ENCODE measurements at regions not wholly inside any gene's neighbourhood (a gene's known extent, or its start where the extent isn't known, plus 50 kb on each side); places are given as distances from the start of the nearest gene placed in this dataset.

- no peak for DNase-seq
Observed at GRCh38 chr2:120596990-120597594, 138.6 kb upstream of the GLI2 start.

DNA sequence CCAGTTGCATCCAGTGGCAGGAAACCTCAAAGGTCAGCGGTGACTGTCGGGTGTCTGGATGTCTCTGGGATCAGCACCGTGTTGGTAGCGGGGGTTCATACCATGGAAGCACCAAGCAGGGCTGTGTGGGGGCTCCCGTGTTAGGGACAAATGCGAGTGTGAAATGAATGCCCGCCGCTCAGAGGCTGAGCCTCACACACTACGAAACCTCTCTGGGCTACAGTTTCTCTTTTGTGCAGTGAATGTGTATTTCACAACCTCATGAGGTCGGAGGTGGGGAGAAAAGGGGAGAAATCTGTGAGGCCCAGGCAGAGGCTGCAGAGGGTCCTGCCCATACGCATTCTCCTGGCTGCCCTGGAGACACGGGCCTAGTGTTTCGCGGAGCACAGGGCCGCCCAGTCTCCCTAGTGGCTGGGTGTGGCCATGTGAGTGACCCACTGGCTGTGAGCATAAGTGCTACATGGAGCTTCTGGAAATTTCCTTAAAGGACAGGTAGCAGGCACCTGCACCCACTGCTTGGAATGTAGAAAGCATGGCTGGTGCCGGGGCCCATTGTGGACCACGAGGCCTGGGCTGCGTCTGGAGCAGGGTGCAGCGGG lies 138.0 kb upstream of the GLI2 start:
- no peak for DNase-seq

- DNase-seq: no peak
Observed at GRCh38 chr2:120598416-120598815, 137.3 kb upstream of the GLI2 start.

- DNase-seq: no peak
Observed at GRCh38 chr2:120599072-120599471, 136.6 kb upstream of the GLI2 start.

GRCh38 chr2:120599656-120600055 lies 136.0 kb upstream of the GLI2 start:
- no peak for DNase-seq

DNA sequence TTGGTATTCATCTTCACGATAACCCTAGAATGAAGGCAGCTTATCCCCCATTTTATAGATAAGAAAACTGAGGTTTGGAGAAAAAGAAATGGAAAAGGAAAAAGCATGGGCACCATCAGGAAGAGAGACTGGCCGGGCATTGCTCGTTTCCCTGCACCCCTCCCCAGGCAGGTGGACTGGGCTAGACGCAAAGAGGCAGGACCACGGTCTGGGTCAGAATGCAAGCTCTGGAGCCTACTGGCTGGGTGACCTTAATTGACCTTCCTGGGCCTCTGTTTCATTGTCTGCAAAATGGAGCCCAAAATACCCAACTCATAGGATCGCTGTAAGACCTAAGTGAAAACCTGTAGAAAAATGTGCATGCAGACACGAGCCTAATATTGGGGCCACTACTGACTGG lies 135.3 kb upstream of the GLI2 start:
- no peak for DNase-seq

DNA sequence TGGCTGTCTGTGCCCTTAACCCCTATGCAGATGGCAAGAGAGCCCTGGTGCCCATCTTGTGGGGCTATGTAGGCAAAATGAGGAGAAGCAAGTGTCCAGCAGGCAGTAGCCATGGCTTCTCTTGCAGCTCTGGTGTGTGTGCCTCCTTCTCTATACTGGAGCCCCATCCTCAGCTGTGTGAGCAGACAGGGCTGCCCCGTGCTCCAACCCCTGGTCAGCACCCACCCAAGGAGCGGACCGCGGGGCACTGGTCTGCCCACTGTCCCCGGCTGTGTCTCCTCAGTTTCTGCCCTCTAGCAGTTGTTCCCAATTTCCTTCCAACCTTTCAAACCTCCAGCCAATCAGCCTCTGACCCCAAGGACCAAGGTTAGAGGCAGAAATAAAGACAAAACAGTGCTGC lies 134.9 kb upstream of the GLI2 start:
- DNase-seq: no peak

DNA sequence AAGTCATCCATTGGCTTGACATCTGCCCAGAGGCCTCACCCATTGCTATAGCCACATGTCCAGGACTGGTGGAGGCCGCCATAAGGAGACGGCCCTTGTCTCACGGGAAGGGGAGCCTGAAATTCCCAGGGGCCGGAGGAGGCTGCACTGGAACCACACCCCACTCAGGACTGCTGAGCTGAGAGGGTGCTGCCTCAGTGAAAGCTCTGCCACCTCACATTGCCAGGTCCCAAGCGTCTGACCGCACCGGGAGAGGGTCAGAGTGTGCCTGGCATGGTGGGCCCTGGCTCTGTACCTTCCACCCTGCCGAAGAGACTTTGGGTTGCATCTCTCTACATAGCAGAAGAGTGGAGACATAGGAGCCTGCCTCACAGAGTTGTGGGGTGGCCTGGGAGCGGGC lies 134.1 kb upstream of the GLI2 start:
- DNase-seq: no peak

DNA sequence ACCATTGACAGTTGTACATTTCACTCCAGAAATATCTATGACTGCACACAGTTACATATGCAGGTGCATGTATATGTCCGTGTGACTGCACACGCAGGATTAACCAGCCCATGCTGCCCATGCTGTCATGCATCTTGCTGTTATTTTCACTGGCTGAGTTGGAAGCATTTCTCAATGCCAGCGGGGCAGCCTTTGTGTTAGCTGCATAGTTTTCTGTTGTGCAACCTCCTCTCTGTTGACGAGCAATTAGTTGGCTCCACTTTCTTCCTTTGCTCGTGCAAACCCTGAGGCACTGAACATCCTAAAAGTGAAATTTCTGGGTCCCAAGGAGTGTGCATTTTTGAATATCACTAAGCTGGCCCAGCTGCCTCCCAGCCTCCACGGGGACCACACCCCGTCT lies 133.4 kb upstream of the GLI2 start:
- no peak for DNase-seq

GRCh38 chr2:120604767-120605166 lies 130.9 kb upstream of the GLI2 start:
- DNase-seq: no peak

DNA sequence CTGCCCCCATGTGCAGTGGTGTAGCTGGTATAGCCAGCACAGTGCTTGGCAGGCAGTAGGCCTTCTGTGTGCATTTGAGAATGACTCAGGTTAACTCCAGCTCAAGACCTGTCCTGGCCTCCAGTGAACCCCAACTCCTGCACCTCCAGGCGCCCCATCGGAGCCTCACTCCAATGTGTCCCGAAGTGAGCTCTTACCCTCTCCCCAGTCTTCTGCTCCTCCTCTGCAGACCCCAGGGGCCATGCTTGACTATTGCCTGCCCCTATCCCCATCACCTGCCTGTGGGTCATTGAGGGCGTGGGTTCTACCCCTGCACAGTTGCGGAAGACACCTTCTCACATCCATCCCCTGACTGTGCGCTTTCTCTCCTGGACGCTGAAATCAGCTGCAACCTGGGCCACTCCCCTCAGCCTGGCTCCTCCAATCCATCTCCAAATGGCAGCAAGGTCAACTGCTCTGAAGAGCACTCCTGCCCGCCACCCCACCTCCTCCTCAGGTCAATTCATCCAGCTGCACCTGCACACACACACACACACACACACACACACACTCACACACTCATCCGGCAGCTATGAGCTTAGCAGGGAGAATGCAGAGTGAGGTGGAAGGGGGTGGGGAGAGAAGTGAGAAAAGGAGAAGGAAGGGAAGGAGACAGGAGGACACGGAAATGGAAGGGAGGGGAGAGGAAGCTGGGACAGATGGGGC lies 130.3 kb upstream of the GLI2 start:
- no peak for DNase-seq

DNA sequence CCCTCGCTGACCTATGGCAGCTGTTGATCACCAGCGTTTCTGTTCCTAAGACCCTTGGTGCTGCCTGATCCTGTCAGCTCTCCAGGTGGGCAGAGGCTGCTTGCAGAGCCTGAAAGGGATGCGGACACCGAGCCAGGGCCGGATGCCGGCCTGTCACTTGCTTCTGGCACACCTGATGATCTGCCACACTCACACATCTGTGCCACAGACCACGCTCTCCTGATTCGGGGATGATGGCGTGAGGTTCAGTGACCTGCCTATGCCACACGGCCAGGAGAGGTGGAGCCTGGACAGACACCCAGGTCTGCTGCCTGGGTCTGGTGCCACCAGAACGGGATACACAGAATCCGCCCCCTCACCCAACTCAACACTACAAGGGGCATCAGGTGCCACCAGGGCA lies 129.4 kb upstream of the GLI2 start:
- no peak for DNase-seq

GRCh38 chr2:120606931-120607330 lies 128.7 kb upstream of the GLI2 start:
- no peak for DNase-seq

GRCh38 chr2:120607506-120607905 lies 128.2 kb upstream of the GLI2 start:
- DNase-seq: no peak

GRCh38 chr2:120607996-120608395 lies 127.7 kb upstream of the GLI2 start:
- no peak for DNase-seq

- DNase-seq: no peak
Observed at GRCh38 chr2:120609826-120610395, 125.8 kb upstream of the GLI2 start.

DNA sequence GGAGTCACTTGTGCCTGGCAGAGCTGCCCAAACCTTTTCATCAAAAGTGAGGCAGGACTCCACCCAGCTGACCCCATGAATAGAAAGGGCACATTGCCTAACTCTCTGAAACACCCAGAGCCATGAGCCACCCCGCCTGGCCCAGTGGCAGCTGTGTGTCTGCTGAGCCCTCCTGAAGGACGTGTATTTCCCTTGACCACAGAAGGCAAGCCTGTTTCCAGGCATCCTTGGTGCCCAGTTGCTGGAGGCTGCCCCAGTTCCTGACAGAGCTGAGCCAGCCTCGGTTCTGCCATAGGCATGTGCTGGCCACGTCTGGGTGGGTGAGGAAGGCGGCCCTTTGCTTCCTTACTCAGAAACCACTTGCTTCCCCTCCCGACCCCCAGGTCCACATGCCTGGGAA lies 124.7 kb upstream of the GLI2 start:
- DNase-seq: no peak

GRCh38 chr2:120611961-120612360 lies 123.7 kb upstream of the GLI2 start:
- DNase-seq: no peak

- no peak for DNase-seq
Observed at GRCh38 chr2:120612471-120612870, 123.2 kb upstream of the GLI2 start.

DNA sequence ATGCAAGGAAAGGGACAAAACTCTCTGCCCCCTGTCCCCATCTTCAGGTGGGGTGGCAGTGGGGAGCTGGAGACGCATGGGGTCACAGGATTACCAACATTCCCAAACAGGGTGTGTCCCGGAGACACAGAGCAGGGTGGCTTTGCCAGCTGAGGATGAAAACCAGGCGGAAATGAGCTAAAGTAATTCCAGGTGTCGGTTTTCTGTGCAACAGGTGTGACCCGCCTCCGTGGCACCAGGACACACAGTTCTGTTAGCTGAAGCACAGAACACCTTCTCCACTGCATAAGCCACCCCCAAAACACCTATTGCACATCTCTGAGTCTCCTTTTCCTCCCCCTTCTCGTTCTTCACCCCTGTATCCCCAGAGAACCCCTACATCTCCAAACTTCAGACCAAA lies 122.7 kb upstream of the GLI2 start:
- no peak for DNase-seq

- DNase-seq: no peak
Observed at GRCh38 chr2:120613742-120614571, 121.7 kb upstream of the GLI2 start.

- DNase-seq: no peak
Observed at GRCh38 chr2:120614901-120615300, 120.8 kb upstream of the GLI2 start.

DNA sequence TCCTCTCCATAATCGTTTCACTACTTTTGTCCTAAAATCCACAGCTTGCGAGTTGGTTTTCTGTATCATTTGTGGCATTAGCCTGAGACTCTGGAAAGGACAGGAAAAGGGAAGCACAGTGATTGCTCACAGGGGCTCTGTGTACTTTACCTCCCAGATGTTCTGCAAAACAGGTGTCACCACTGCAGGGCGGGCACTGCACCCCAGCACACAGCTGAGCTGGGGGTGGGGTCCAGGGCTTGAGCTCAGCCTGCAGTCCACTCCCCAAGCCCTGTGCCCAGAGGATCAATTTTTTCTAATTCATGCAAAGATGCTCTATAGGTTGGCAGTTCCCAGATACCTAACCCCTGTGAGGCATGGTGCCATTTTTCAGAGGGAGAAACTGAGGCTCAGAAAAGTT lies 119.4 kb upstream of the GLI2 start:
- no peak for DNase-seq

Measured in T-helper 9 cell (primary cell).